ENCODE measurements at regions not wholly inside any gene's neighbourhood (a gene's known extent, or its start where the extent isn't known, plus 50 kb on each side); places are given as distances from the start of the nearest gene placed in this dataset.

- no peak for TF ChIP-seq CTCF (IDR thresholded peaks at IDR 0.05; ENCODE audit: low read depth, low read length)
- TF ChIP-seq POLR2A (IDR thresholded peaks at IDR 0.05; ENCODE audit: extremely low read depth, insufficient read length), result no peak
- TF ChIP-seq MAX (IDR thresholded peaks at IDR 0.05; ENCODE audit: low read depth, low read length), result no peak
Measured at GRCh38 chr1:67515324-67516080, 85.3 kb upstream of the SERBP1 start.
